ENCODE measurements at regions not wholly inside any gene's neighbourhood (a gene's known extent, or its start where the extent isn't known, plus 50 kb on each side); places are given as distances from the start of the nearest gene placed in this dataset.

DNA sequence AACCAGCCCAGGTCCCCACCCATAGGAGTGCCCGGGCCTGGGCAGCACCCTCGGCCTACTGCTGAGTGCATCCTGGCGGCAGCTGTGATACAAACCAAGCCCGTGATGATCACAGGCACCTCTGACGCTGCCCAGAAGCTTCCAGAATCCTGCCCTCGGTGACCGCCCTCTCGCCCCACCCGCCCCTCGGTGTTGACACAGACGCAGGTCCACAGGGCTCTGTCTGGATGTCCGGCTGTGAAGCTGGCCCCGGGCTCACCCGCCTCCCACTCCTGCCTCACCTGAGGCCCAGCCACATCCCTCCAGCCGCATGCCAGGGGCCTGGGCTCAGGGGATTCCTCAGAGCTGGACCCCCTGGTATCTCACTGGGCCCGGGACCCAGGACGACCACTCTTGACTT, 191.0 kb downstream of the BRD1 start:
- TF ChIP-seq, protein P1, sequence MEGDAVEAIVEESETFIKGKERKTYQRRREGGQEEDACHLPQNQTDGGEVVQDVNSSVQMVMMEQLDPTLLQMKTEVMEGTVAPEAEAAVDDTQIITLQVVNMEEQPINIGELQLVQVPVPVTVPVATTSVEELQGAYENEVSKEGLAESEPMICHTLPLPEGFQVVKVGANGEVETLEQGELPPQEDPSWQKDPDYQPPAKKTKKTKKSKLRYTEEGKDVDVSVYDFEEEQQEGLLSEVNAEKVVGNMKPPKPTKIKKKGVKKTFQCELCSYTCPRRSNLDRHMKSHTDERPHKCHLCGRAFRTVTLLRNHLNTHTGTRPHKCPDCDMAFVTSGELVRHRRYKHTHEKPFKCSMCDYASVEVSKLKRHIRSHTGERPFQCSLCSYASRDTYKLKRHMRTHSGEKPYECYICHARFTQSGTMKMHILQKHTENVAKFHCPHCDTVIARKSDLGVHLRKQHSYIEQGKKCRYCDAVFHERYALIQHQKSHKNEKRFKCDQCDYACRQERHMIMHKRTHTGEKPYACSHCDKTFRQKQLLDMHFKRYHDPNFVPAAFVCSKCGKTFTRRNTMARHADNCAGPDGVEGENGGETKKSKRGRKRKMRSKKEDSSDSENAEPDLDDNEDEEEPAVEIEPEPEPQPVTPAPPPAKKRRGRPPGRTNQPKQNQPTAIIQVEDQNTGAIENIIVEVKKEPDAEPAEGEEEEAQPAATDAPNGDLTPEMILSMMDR (IDR thresholded peaks at IDR 0.05), result no peak
- TF ChIP-seq POLR2A (IDR thresholded peaks at IDR 0.05), result no peak
- Histone ChIP-seq H3K9me3 (no peaks in the 10 kb centered on the region), H3K4me3 (no peak overlapping the region), H3K27me3 (peaks cover 0 to 41% (median 2%) of the 10 kb centered on the region in 4 donors), H3K4me1 (peaks cover 5 to 13% (median 8%) of the 10 kb centered on the region in 3 donors), H3K36me3 (no peaks in the 10 kb centered on the region), H3K27ac (no peak overlapping the region)
- intact Hi-C loops (cut with DNase I), result no loop called here
- WGBS, 2 donors, result 80% methylated on average over 1 of the region's 17 CpGs; no CpG with 5 or more reads in 1 of the 2 donors
- no peak for DNase-seq

DNA sequence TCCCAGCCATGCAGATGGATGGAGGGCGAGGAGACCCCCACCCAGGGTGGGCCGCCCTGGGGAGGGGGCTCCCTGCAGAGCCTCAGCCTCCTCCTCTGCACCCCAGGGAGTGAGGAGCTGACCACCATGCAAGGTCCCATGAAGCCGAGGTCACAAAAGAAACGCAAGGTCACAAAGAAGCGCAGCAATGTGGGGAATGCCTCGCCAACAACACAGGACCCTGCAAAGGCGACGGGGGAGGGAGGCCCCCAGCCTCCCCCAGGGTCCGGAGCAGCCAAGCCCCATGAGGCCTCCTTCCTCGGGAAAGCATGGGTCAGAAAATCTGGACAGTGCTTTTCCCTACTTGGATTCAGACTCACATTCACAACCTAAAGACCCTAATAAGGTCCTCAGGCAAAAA, 191.5 kb downstream of the BRD1 start:
- 62 to 64% methylated on average over 7 to 9 of the region's 10 CpGs for WGBS, 2 donors
- no peaks in the 10 kb centered on the region for H3K36me3 ChIP-seq
- DNase-seq, result no peak
- no peaks in the 10 kb centered on the region for H3K9me3 ChIP-seq
- H3K27ac ChIP-seq, result no peak overlapping the region
- peaks cover 0 to 45% (median 2%) of the 10 kb centered on the region in 4 donors for H3K27me3 ChIP-seq
- intact Hi-C loops (cut with DNase I), result no loop called here
- peaks cover 5 to 13% (median 8%) of the 10 kb centered on the region in 3 donors for H3K4me1 ChIP-seq
- TF ChIP-seq, protein P1 (IDR thresholded peaks at IDR 0.05), result no peak
- TF ChIP-seq POLR2A (IDR thresholded peaks at IDR 0.05), result no peak
- no peak overlapping the region for H3K4me3 ChIP-seq

DNA sequence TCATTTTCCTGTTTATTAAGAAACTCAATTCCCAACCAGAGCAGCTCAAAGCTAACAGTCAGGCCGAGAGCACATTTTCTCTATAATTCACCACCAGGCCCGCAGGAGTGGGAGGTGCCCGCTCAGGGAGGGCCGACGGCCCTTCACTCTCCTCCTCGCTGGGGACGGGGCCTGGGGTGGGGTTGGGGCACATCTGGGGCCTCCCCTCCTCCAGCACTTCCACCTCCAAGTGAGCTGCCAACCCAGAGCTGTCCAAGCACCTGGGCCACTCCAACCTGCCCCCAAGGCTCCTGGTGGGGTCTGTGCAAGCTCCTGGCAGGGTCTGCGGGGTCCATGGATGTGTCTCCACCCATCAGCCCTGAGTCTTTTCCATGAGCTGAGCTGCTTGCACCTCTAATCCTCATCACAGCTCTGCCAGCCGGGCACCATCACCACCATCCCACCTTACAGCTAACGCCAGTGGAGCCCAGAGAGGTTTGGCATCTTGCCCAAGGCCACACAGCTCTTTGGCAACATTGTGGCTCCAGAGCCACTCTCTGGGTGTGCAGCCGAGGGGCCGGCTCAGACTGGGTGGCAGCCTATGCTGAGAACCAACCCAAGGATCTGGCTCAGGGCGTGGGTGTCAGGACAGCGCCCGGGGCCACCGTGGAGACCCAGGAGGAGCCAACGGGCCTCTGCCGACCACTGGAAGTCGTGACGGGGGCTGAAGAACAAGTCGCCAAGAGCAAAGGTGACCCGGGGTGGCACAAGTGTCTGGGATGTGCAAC, 193.5 kb downstream of the BRD1 start:
- Histone ChIP-seq H3K4me1 (peaks cover 5 to 13% (median 8%) of the 10 kb centered on the region in 3 donors), H3K27ac (no peak overlapping the region), H3K27me3 (peaks cover 0 to 55% (median 2%) of the 10 kb centered on the region in 4 donors), H3K4me3 (no peak overlapping the region), H3K36me3 (no peaks in the 10 kb centered on the region), H3K9me3 (no peaks in the 10 kb centered on the region)
- TF ChIP-seq, protein P1 (IDR thresholded peaks at IDR 0.05), result no peak
- TF ChIP-seq POLR2A (IDR thresholded peaks at IDR 0.05), result no peak
- intact Hi-C loops (cut with DNase I), result no loop called here
- DNase-seq, result no peak
- WGBS, 2 donors, result 88 to 95% methylated on average over 7 to 10 of the region's 22 CpGs

DNA sequence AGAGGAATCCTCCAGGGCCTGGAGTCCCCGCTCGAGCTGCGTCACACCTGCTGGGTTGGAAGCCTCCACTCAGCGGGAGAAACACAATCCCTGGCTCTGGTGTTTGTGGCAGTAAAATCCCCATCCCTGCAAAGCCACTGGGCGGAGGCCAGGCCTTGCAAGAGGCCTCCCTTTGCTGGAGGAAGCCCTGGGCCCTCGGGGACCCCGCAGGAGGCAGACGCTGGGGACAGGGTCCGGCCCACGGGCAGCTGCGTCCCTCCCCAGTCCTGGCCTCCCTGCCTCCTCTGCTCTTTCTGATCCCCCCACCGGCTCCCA, 194.7 kb downstream of the BRD1 start:
- no peak overlapping the region for H3K4me3 ChIP-seq
- H3K4me1 ChIP-seq, result peaks cover 5 to 20% (median 8%) of the 10 kb centered on the region in 3 donors
- TF ChIP-seq POLR2A (IDR thresholded peaks at IDR 0.05), result no peak
- TF ChIP-seq, protein P1 (IDR thresholded peaks at IDR 0.05), result no peak
- H3K27me3 ChIP-seq, result peaks cover 0 to 55% (median 2%) of the 10 kb centered on the region in 4 donors
- 47 to 61% methylated on average over 3 to 8 of the region's 12 CpGs for WGBS, 2 donors
- intact Hi-C loops (cut with DNase I), result no loop called here
- no peaks in the 10 kb centered on the region for H3K36me3 ChIP-seq
- no peaks in the 10 kb centered on the region for H3K9me3 ChIP-seq
- DNase-seq, result no peak
- H3K27ac ChIP-seq, result no peak overlapping the region

DNA sequence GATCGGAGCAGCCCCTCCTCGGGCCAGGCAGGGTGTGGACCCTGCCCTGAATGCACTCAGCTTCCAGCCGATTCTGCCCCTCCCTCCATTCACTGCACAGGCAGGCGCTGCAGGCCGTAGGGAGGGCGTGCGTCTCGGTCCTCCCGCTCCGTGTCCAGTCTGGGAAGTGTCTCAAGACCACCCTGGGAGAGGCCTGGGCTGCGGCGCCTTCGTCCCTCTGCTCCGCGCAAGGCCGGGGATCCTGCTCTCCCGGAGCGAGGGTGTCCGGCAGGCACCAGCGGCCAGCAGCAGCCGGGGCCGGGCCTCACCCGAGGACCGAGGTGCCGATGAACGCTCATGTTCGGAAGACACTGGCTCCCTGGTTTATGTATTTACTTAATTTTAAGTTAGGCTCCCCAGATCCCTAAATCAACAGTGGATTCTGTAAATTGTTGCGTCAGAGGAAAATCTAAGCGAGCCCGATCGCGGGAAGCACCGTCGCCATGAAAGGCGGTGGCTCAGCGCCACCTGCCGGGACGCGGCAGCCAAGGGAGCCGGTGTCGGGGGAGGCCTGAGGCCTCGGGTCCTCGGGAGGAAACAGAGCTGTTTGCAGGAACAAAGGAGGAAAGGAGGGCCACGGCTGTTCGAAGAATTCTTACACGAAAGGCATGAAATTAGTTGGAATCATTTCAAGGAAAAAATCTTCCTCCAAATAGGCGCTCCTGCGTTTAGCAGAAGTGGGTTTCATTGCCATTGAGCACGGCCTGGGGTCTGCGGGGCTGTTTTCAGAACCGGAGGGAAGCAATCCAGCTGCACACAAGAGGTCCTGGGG, 195.3 kb downstream of the BRD1 start:
- WGBS, 2 donors, result 17 to 21% methylated on average over 35 to 45 of the region's 51 CpGs
- TF ChIP-seq, protein P1 (IDR thresholded peaks at IDR 0.05), result peak; percentile 19 to 78 (median 66)
- no peak for TF ChIP-seq POLR2A (IDR thresholded peaks at IDR 0.05)
- no peak for DNase-seq
- H3K4me3 ChIP-seq, result peak overlapping the region in 3 of 4 donors; percentile 17 to 58 (median 35)
- H3K27me3 ChIP-seq, result peaks cover 0 to 55% (median 2%) of the 10 kb centered on the region in 4 donors
- H3K36me3 ChIP-seq, result no peaks in the 10 kb centered on the region
- intact Hi-C loops (cut with DNase I), result no loop called here
- no peak overlapping the region for H3K27ac ChIP-seq
- H3K9me3 ChIP-seq, result no peaks in the 10 kb centered on the region
- H3K4me1 ChIP-seq, result peaks cover 5 to 20% (median 8%) of the 10 kb centered on the region in 3 donors

Data from esophagus squamous epithelium (tissue), 5 donors.